Prostate gland (tissue), 2 donors: ENCODE measurements at regions not wholly inside any gene's neighbourhood (a gene's known extent, or its start where the extent isn't known, plus 50 kb on each side); places are given as distances from the start of the nearest gene placed in this dataset.

Experiments used
- CTCF ChIP-seq, 4 experiments: fragments of 200-600 bp in 2 of 4; fragments of 450-650 bp in 2 of 4; sonication (generic) in 2 of 4; IDR thresholded peaks; 1 replicate in 3 of 4; 2 replicates in 1 of 4; pipeline ENCODE4 v1.5.1; 2016 to 2019; ENCODE audit warnings: antibody characterized with exemption in 4 of 4, mild to moderate bottlenecking in 2 of 4, moderate library complexity in 2 of 4
- POLR2AphosphoS5 ChIP-seq: sonication (generic); formaldehyde crosslinking; IDR thresholded peaks from one replicate; pipeline ENCODE4 v1.6.1; 2017; ENCODE audit warnings: antibody characterized with exemption

GRCh38 chr12:3407723-3408122, 83.3 kb upstream of the PRMT8 start:
- no peak for TF ChIP-seq CTCF (IDR thresholded peaks at IDR 0.05)
- TF ChIP-seq POLR2AphosphoS5: no peak
